HG03460 (cell line): ENCODE measurements at regions not wholly inside any gene's neighbourhood (a gene's known extent, or its start where the extent isn't known, plus 50 kb on each side); places are given as distances from the start of the nearest gene placed in this dataset.
"Not testable (repeated sequence)": the region's sequence is repeated elsewhere in the genome, so short reads cannot be mapped to it uniquely, and the experiment has no call there.

Source experiments
- ATAC-seq: cut with Tn5 transposase; IDR thresholded peaks from one replicate; pipeline ENCODE4 v1.9.1; 2021; ENCODE audit not compliant: unreplicated experiment

DNA sequence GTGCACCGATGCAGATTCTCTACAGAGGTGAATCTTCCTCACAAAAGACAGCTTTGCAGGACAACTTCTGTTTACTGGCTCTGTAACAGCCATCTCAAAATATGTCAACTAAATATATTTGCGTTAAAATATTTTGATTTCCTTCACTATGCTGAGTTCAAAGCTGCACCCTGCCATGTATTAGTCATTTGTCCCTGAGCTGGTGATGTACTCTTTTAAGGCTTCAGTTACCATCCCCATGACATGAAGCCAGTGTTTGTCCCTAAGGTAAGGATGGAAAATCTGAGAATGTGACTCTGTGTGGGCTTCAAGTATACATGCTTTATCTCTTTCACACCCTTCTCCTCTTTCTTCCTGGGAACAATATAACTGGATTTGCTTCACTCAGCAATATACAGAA lies 70.2 kb upstream of the BTG3 start:
- no peak for ATAC-seq

DNA sequence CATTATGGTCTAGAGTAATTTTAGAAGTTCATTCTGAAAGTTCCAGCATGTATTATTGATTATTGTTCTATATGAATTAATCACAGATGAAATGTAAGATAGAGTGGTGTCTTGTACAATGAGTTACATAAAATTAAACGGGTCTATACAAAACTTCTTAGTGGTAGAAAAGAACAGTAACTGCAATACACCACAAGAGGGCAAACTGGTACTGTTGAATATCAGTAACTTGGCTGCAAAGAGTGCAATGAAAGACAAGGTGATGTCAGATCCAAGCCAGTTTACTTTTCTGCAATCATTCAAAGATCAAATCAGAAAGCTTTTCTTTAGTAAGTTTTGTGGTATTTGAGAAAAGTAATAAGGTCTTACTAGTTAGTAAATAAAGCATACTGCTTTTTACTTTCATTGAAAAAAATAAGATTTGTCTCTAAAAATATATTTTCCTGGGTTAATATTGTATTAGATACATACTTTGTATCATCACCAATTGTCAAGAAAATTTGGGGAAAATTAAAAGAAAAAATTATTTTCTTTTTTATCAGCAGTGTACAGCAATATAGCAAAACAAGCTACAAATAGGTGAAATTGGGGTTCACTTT lies 66.4 kb upstream of the BTG3 start:
- ATAC-seq, result peak; percentile 89

DNA sequence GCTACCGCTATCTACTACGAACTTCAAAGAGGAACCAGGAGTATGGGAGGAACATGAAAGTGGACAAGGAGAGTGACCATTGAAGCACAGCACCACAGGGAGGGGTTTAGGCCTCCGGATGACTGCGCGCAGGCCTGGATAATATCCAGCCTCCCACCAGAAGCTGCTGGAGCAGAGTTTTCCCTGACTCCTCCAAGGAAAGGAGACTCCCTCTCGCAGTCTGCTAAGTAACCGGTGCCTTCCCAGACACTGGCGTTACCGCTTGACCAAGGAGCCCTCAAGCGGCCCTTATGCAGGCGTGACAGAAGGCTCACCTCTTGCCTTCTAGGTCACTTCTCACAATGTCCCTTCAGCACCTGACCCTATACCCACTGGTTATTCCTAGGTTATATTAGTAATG lies 64.2 kb upstream of the BTG3 start:
- ATAC-seq, result not testable (repeated sequence)

DNA sequence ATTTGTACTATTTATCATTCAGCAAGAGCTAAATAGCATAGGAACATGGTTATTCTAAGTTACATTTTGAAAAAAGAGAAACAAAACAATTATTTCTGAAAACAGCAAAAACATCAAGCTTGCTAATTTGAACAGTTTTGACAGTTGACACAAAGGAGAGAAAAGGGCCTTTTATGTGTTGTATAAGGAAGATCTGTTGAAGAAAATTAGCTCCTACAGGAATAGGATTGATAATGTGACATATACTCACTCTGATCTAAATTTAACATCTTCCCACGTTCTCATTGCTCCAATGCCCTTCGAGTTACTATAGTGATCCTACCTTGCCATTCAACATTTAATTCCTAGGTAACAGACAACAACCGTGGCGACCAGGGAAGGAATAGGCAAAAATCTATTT lies 61.4 kb upstream of the BTG3 start:
- ATAC-seq, result no peak

DNA sequence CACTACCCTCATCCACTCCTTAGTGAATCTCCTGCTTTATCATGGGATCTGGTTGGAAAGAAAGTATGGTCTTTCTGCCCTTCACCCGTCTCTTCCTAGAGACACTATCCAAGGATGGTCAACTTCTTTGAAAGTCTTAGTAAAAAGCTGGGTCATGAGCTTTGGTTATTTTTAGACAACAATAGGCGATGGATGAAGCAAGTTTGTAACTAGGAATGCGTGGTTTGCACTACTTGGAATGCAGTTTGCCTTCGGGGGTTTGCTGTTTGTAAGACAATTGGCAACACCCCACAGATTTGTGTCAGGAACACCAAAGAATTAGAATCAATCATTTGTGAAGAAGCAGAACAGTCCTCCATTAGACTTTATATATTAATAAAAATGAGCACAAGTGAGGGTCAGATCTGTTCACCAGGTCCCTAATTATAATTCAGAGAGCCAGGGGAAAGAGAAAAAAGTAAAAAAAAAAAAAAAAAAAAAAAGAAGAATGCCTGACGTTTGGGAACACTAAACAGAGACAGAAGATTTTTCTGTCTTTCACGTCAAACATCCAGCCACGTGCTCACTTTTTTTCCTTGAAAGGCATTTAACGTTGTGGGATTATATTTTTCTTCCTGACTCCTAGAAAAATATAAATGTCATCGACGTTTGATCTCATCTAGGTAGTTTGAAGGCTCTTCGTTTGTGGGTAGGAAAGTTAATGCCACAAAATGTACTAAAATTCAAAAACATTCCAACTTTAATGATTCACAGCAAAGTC lies 60.7 kb upstream of the BTG3 start:
- ATAC-seq, result no peak

DNA sequence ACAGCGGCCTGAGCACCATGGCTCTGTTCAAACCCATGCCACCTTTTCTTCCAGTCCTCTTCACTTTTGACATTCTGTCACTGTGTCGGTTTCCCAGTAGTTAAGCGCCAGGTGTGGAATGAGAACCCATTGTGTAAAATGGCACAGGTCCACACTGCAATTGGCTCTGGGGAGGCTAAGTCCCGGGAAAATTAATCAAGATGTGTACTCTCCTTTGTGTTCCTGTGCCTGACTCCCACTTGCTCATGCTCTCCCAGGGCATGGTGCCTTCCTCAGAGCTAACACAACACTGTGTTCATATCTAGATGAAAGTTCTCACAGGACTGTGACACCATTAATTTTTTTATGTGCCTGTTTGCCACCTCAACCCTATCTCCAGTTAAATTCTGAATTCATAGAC lies 59.0 kb upstream of the BTG3 start:
- ATAC-seq, result no peak

DNA sequence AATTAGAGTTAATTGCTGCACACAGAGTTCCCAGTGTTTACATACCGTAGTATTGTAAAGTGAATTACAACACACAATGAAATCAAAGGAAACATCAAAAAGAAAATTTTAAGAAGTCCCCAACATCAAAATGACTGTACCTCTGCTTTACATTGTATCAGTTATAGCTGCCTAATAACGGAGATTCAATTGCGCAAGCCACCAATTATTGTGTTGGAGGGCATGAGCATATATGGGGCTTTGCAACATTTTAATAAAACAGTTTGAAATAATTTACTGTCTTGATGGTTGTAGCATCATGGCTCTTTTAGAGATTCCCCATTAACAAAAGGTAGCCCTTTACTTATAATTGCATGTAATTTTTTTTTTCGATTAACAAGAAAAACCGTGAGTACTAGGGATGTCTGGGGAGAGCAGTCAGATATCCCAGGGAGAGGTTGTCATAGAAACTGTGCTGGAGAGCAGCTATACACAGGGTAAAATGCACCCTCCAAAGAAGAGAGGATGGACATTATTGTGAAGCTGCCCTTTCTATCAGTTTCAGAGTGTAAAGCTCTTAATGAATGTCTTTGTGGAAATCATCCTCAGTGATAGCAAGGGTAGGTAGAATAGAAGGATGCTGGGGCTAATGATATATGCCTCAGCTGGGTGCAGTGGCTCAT lies 55.9 kb upstream of the BTG3 start:
- ATAC-seq, result no peak

DNA sequence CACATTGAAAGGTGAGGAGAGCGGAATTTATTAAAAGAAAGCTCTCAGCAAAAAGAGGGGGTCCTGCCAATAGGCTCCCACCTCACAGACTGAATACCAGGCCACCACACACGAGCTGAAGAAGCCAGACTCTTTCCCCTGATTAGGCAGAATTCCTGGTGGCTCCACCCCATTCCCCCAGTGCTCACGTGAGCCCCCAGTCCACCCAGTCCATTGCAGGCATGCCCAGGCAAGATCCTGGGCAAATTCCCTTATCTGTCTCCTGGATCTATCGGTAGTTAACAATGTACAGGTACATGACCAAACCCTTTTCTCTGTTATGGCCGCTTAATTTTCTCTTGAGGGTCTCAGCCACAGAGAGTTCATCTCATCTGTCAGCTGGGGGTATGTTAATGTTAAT lies 54.6 kb upstream of the BTG3 start:
- no peak for ATAC-seq
